GM19397 (cell line): ENCODE measurements at regions not wholly inside any gene's neighbourhood (a gene's known extent, or its start where the extent isn't known, plus 50 kb on each side); places are given as distances from the start of the nearest gene placed in this dataset.
"Not testable (repeated sequence)": the region's sequence is repeated elsewhere in the genome, so short reads cannot be mapped to it uniquely, and the experiment has no call there.

Experiments used
- ATAC-seq: cut with Tn5 transposase; IDR thresholded peaks from one replicate; pipeline ENCODE4 v1.9.1; 2021; ENCODE audit warnings: mild to moderate bottlenecking, moderate library complexity; ENCODE audit not compliant: unreplicated experiment

- ATAC-seq = no peak
These were observed 299.4 kb downstream of the MAN2A1 start for GRCh38 chr5:109989161-109989560.

- ATAC-seq = no peak
These were observed 300.4 kb downstream of the MAN2A1 start for GRCh38 chr5:109989994-109990722.

- ATAC-seq = no peak
These were observed 301.1 kb downstream of the MAN2A1 start for GRCh38 chr5:109990723-109991359.

GRCh38 chr5:109992264-109992915 lies 302.7 kb downstream of the MAN2A1 start:
- no peak for ATAC-seq

- no peak for ATAC-seq
These were observed 304.4 kb downstream of the MAN2A1 start for GRCh38 chr5:109994135-109994534.

GRCh38 chr5:109996246-109996645 lies 306.5 kb downstream of the MAN2A1 start:
- no peak for ATAC-seq

GRCh38 chr5:109997161-109997560 lies 307.4 kb downstream of the MAN2A1 start:
- no peak for ATAC-seq

GRCh38 chr5:109998208-109998607 lies 308.5 kb downstream of the MAN2A1 start:
- no peak for ATAC-seq

GRCh38 chr5:109998726-109999125 lies 309.0 kb downstream of the MAN2A1 start:
- no peak for ATAC-seq

- ATAC-seq = no peak
These were observed 311.9 kb downstream of the MAN2A1 start for GRCh38 chr5:110001648-110002047.

GRCh38 chr5:110002652-110003051 lies 312.9 kb downstream of the MAN2A1 start:
- no peak for ATAC-seq

GRCh38 chr5:110005907-110006562 lies 316.3 kb downstream of the MAN2A1 start:
- not testable (repeated sequence) for ATAC-seq

GRCh38 chr5:110007101-110007500 lies 317.4 kb downstream of the MAN2A1 start:
- no peak for ATAC-seq

- ATAC-seq = no peak
These were observed 318.4 kb downstream of the MAN2A1 start for GRCh38 chr5:110008131-110008530.

- ATAC-seq = no peak
These were observed 322.4 kb downstream of the MAN2A1 start for GRCh38 chr5:110012145-110012544.

- ATAC-seq = no peak
These were observed 323.3 kb downstream of the MAN2A1 start for GRCh38 chr5:110013017-110013416.

GRCh38 chr5:110017854-110018253 lies 328.1 kb downstream of the MAN2A1 start:
- ATAC-seq = no peak

GRCh38 chr5:110018509-110018908 lies 328.8 kb downstream of the MAN2A1 start:
- no peak for ATAC-seq

- no peak for ATAC-seq
These were observed 329.4 kb downstream of the MAN2A1 start for GRCh38 chr5:110019119-110019518.

GRCh38 chr5:110019780-110020179 lies 330.1 kb downstream of the MAN2A1 start:
- no peak for ATAC-seq

- ATAC-seq = no peak
These were observed 331.5 kb downstream of the MAN2A1 start for GRCh38 chr5:110021251-110021650.

GRCh38 chr5:110025160-110025559 lies 335.4 kb downstream of the MAN2A1 start:
- ATAC-seq = no peak
